EH (cell line): ENCODE measurements at regions not wholly inside any gene's neighbourhood (a gene's known extent, or its start where the extent isn't known, plus 50 kb on each side); places are given as distances from the start of the nearest gene placed in this dataset.

Experiments
- DNase-seq: peaks from one replicate; pipeline ENCODE4 v3.0.0-alpha.2; 2015; ENCODE audit warnings: low read depth

- no peak for DNase-seq
Observed at GRCh38 chr11:116473206-116473769, 299.5 kb downstream of the BUD13 start.

GRCh38 chr11:116472651-116473050 is 300.1 kb downstream of the BUD13 start:
- peak; percentile 3 for DNase-seq

- DNase-seq = peak; percentile 33
Observed at GRCh38 chr11:116471608-116472256, 301.1 kb downstream of the BUD13 start.

GRCh38 chr11:116468699-116469098 is 304.1 kb downstream of the BUD13 start:
- DNase-seq = no peak

- no peak for DNase-seq
Observed at GRCh38 chr11:116467823-116468222, 305.0 kb downstream of the BUD13 start.

GRCh38 chr11:116466801-116467200 is 306.0 kb downstream of the BUD13 start:
- no peak for DNase-seq

- no peak for DNase-seq
Observed at GRCh38 chr11:116466191-116466590, 306.6 kb downstream of the BUD13 start.

- DNase-seq = no peak
Observed at GRCh38 chr11:116465056-116465455, 307.7 kb downstream of the BUD13 start.

GRCh38 chr11:116461789-116462188 is 311.0 kb downstream of the BUD13 start:
- DNase-seq = no peak

GRCh38 chr11:116460156-116460920 is 312.4 kb downstream of the BUD13 start:
- DNase-seq = no peak

- DNase-seq = no peak
Observed at GRCh38 chr11:116459185-116460045, 313.4 kb downstream of the BUD13 start.

- no peak for DNase-seq
Observed at GRCh38 chr11:116458546-116458945, 314.2 kb downstream of the BUD13 start.

- no peak for DNase-seq
Observed at GRCh38 chr11:116457336-116458007, 315.3 kb downstream of the BUD13 start.

GRCh38 chr11:116454951-116455350 is 317.8 kb downstream of the BUD13 start:
- no peak for DNase-seq

GRCh38 chr11:116454020-116454645 is 318.7 kb downstream of the BUD13 start:
- peak; percentile 36 for DNase-seq

GRCh38 chr11:116452461-116452860 is 320.3 kb downstream of the BUD13 start:
- DNase-seq = no peak

- DNase-seq = no peak
Observed at GRCh38 chr11:116449522-116449921, 323.3 kb downstream of the BUD13 start.

GRCh38 chr11:116446048-116446941 is 326.5 kb downstream of the BUD13 start:
- DNase-seq = no peak

GRCh38 chr11:116445108-116446047 is 327.4 kb downstream of the BUD13 start:
- no peak for DNase-seq
